ENCODE measurements at regions not wholly inside any gene's neighbourhood (a gene's known extent, or its start where the extent isn't known, plus 50 kb on each side); places are given as distances from the start of the nearest gene placed in this dataset.

DNA sequence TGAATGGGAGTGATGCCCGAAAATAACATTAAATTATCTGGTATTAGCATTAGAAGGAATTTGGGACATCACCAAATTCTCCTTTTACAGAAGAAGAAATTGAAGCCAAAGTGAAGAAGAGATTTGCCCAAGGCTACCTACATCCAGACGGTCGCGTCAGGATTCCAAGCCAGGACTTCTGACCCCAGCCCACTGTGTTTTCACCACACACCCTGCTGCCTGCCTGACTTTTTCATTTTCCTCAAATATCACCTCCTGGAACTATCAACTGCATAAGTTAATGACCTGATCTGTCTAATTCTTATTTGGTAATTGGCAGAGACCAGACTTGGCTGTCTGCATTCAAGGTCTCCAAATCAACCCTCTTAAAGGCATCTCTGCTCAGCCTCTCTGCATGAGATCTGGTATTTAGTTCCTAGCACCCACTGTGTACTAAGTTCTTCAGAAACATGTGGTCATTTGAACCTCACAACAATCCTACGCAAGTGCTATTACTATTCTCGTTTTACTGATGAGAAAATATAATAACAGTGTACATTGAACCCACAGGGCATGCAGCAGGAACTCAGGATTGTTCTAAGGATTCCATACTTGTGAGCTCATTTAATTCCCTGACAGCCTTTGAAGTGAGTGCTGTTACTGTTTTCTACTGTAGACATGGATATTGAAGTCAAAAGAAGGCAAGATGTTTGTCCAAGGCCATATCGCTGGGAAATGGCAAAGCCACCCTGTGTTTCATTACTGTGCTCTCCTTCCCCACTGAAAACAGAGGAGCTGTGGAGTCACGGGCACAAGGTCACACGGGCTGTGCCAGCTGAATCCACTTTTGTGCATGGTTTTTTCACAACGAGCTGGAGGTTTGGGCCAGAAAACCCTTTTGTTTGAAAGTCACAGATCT lies 195.2 kb upstream of the C1QTNF7 start:
- DNase-seq = no peak

GRCh38 chr4:15233264-15233597 lies 194.6 kb upstream of the C1QTNF7 start:
- peak; percentile 18 for DNase-seq

DNA sequence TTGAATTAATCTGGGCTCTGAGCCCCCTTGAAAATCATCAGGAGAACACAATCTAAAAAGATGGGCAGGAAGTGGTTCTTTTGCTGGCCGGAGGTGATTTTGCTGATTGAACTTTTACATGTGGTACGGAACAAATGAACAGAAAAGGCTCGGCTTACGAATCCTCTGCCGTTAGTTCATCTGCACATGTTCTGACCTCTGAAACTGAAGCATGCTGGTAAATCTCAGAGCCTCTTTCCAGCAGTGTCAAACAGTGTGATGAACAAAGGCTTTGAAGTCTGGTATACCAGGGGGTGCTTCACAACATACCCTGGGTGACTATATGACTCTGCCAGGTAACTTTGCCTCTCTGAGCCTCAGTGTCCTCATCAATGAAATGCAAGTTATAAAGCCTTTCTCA lies 194.2 kb upstream of the C1QTNF7 start:
- DNase-seq = no peak

DNA sequence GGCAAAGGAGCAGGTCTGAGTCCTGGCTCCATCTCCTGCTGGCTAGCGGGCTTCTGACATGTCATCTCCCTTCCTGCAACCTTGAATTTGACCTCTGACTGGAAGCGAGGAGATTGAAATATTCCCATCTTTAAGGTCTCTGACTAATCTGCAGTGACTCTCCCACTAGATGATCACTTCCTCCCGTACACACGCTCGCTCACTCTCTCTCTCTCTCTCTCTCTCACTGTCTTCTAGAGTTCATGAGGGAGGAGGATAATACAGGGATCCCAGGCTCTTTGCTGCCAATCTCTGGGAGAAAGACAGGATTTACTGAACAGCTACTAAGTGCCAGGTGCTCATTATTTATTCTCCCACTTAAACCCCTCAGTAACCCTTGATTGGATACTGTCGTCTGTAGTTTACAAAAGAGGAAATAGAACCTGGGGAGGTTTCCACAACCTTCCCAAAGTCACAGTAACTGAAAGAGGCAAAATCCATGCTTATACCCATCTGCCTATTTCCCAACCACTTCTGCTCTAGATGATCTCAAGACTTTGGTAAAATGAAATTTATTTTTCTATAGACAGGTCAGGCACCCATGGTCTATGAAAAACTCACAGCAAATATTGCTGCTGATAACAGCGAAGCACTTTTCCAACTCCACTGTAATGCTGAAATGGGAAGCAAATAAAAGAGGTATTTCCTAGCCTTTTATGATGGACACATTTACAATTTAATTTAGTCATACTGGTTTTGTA lies 193.5 kb upstream of the C1QTNF7 start:
- DNase-seq = no peak

DNA sequence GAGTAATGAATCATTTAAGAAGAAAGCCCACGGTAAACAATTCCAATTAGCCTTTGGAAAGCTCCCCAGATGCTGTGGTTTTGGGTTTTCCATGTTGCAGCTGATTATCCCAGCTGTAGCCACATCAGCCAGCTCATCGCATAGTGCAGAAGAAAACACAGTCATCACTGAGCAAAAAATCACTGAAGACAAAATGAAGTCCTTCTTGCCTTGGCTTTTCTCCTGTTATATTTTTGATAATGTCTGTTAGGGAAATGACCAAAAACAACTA lies 193.0 kb upstream of the C1QTNF7 start:
- peak; percentile 86 for DNase-seq

DNA sequence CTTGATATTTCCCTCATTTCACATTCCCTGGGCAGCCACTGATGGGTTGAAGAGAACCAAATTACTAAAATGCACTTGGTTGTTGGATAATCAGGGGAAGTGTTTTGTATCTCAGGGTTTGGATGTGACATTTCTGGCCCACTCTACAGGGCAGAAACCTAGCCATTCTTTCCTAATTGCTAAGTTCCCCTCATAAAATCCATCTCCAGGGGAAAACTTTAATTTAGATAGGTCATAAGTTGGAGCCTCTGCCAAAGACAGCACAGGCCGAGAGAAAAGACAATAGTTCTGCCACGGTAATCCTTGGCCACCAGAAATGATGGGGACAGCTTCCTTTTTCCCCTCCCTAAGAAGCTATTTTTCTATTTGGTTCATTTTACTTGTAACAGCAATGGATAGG lies 192.7 kb upstream of the C1QTNF7 start:
- DNase-seq = no peak

GRCh38 chr4:15237648-15238230 lies 190.1 kb upstream of the C1QTNF7 start:
- DNase-seq = no peak

GRCh38 chr4:15238720-15239119 lies 189.1 kb upstream of the C1QTNF7 start:
- DNase-seq = peak; percentile 55

DNA sequence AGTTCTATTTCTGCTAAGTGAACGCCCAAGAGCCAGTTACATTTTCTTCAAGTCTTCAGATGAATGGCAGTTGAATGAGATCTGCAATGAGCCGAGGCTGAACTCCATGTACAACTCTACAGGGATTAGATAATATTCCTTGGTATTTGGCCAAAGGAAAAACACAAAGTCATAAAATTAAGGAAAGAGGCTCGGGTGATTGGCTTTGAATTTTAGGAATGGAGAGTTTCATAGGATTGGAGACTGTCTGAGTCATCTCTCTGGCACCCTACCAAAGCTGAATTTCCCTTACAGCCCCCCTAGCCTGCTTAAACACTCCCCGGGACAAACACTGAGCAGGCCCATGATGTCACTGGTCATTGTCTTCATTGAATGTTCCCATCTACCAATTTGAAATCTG lies 188.0 kb upstream of the C1QTNF7 start:
- peak; percentile 52 for DNase-seq

DNA sequence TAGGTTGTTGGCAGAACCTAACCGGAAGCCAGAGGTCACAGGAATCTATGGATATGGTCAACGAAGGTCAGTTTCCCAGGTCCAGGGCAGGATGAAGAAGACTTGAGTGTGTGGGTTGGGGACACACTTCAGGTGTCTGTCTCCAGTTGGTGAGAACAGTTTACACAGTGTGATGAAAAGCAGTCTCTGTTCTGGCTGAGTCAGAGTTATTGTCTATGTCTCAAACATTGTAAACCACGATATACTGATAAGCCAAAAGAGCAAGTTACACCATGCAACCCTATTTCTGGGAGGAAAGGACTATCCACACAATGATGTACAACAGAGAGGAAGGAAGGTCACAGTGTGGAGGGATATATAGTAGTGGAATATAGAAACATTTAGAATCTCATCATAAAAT lies 187.1 kb upstream of the C1QTNF7 start:
- DNase-seq = no peak

GRCh38 chr4:15242021-15242420 lies 185.8 kb upstream of the C1QTNF7 start:
- DNase-seq = no peak

GRCh38 chr4:15244354-15244753 lies 183.5 kb upstream of the C1QTNF7 start:
- DNase-seq = no peak

- no peak for DNase-seq
Measured at GRCh38 chr4:15245006-15245530, 182.8 kb upstream of the C1QTNF7 start.

- DNase-seq = peak; percentile 71
Measured at GRCh38 chr4:15250021-15250441, 177.8 kb upstream of the C1QTNF7 start.

DNA sequence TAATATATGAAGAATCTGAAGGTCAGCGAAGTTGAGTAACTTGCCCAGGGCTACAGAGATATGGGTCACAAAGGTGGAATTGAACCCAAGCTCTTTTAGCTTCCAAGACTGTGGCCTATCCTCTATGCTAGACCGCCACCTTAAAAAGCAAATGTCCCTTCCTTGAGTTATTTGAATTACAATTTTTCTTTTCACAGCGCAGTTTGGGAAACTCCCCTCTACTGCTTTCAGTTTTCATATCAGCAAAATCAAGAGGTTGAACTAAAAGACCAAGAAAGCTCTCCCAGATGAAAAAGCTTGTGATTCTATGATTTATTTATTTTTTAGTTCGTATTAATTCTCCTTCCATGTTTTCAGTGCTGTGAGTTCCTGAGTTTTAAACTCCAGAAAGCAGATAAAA lies 174.5 kb upstream of the C1QTNF7 start:
- DNase-seq = no peak

- DNase-seq = peak; percentile 24
Measured at GRCh38 chr4:15254236-15254880, 173.5 kb upstream of the C1QTNF7 start.

- DNase-seq = no peak
Measured at GRCh38 chr4:15255537-15255936, 172.3 kb upstream of the C1QTNF7 start.

DNA sequence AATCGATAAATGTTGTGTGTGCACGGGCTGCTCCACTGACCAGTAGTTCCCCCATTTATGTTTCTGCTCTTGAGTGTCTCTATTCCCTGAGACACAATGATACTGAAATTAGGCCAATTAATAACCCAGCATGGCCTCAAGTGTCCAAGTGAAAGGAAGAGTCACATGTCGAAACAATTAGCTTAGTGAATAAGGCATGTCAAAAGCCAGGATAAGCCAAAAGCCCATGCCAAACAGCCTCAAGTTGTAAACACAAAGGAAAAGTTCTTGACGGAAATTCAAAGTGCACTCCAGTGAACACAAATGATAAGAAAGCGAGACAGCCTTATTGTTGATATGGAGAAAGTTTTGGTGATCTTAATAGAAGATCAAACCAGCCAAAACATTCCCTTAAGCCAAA lies 167.1 kb upstream of the C1QTNF7 start:
- DNase-seq = no peak

GRCh38 chr4:15262396-15262795 lies 165.4 kb upstream of the C1QTNF7 start:
- no peak for DNase-seq

DNA sequence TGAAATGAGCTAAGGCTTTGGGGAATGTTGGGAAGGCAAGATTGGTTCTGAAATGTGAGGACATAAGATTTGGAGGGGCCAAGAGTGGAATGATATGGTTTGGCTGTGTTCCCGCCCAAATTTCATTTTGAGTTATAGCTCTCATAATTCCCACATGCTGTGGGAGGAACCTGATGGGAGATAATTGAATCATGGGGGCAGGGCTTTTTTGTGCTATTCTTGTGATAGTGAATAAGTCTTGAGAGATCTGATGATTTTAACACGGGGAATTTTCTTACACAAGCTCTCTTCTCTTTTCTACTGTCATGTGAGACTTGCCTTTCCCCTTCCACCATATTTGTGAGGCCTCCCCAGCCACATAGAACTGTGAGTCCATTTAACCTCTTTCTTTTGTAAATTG lies 157.6 kb upstream of the C1QTNF7 start:
- no peak for DNase-seq

DNA sequence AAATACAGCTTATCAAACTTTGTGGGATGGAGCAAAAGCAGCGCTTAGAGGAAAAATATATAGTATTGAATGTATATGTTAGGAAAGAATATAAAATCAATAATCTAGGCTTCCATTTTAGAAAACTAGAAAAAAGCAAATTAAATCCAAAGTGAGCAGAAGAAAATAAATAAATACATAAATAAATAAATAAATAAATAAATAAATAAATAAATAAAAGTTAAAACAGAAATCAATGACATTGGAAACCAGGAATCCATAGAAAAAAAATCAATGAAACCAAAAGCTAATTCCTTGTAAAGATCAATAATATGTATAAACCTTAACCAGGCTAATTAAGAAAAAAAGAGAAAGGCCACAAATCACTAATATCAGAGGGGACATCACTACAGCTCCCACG lies 141.8 kb upstream of the C1QTNF7 start:
- no peak for DNase-seq

DNA sequence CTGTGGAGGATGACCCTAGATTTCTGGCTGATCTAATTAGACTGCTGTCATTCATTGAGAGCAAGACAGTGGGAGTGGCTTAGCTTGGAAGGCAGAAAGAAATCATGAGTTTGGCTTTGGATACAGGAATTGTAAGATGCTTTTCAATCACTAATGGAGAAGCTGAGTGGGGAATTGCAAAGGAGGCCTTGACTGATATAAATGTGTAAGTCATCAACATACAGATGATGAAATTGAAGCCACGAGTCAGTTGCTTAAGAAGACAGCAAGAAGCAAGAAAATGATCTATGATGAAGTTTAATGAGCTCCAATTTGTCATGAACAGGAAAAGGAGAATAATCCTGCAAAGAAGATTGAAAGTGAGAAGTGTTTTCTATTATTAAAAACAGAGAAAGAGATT lies 136.7 kb upstream of the C1QTNF7 start:
- DNase-seq = peak; percentile 62

- DNase-seq = no peak
Measured at GRCh38 chr4:15293711-15294110, 134.1 kb upstream of the C1QTNF7 start.
